IPS DF 6.9 (cell line): ENCODE measurements at regions not wholly inside any gene's neighbourhood (a gene's known extent, or its start where the extent isn't known, plus 50 kb on each side); places are given as distances from the start of the nearest gene placed in this dataset.
"Not testable (repeated sequence)": the region's sequence is repeated elsewhere in the genome, so short reads cannot be mapped to it uniquely, and the experiment has no call there.

Source experiments
- DNase-seq: peaks from one replicate; pipeline ENCODE4 v3.0.0-alpha.2; 2013; ENCODE audit warnings: low read depth, low spot score
- H3K27ac ChIP-seq: one replicate; pipeline ENCODE4 v1.5.1; 2013; ENCODE audit warnings: low read length, control low read depth
- H3K27me3 ChIP-seq: 2 replicates; pipeline ENCODE4 v1.6.1; 2013; ENCODE audit warnings: mild to moderate bottlenecking, low read length; ENCODE audit not compliant: control insufficient read depth, insufficient read depth
- H3K36me3 ChIP-seq: 2 replicates; pipeline ENCODE4 v1.6.1; 2013; ENCODE audit warnings: low read length; ENCODE audit not compliant: control insufficient read depth, insufficient read depth
- H3K4me1 ChIP-seq: 2 replicates; pipeline ENCODE4 v1.6.1; 2013; ENCODE audit warnings: low read length; ENCODE audit not compliant: control insufficient read depth, insufficient read depth
- H3K4me3 ChIP-seq: 2 replicates; pipeline ENCODE4 v1.5.1; 2013; ENCODE audit warnings: mild to moderate bottlenecking, low read length
- H3K9me3 ChIP-seq: 2 replicates; pipeline ENCODE4 v1.6.1; 2013; ENCODE audit warnings: low read length, inconsistent platforms; ENCODE audit not compliant: control insufficient read depth, insufficient read depth
- WGBS: extraction: QIAGEN DNeasy Blood & Tissue Kit; methylation state at CpG from one replicate; pipeline ENCODE4 v1.1.7; 2013; ENCODE audit warnings: mixed read lengths, missing lambda C conversion rate; ENCODE audit not compliant: insufficient read length, insufficient coverage; 5-methylcytosine and 5-hydroxymethylcytosine counted together

- Histone ChIP-seq H3K27me3 (no peaks in the 10 kb centered on the region), H3K36me3 (no peaks in the 10 kb centered on the region), H3K9me3 (no peaks in the 10 kb centered on the region), H3K27ac (no peak overlapping the region), H3K4me3 (no peak overlapping the region), H3K4me1 (no peaks in the 10 kb centered on the region)
- no CpG with 5 or more reads among the region's 3 CpGs for WGBS
- DNase-seq, result no peak
Observed at GRCh38 chr13:78881054-78881453, 222.1 kb upstream of the OBI1 start.

- Histone ChIP-seq H3K36me3 (no peaks in the 10 kb centered on the region), H3K27me3 (no peaks in the 10 kb centered on the region), H3K27ac (no peak overlapping the region), H3K4me3 (no peak overlapping the region), H3K9me3 (no peaks in the 10 kb centered on the region), H3K4me1 (no peaks in the 10 kb centered on the region)
- WGBS, result no CpG with 5 or more reads among the region's 1 CpG
- no peak for DNase-seq
Observed at GRCh38 chr13:78876915-78877549, 218.1 kb upstream of the OBI1 start.

GRCh38 chr13:78875792-78876580, 217.0 kb upstream of the OBI1 start:
- Histone ChIP-seq H3K27ac (no peak overlapping the region), H3K4me1 (no peaks in the 10 kb centered on the region), H3K4me3 (no peak overlapping the region), H3K36me3 (no peaks in the 10 kb centered on the region), H3K27me3 (no peaks in the 10 kb centered on the region), H3K9me3 (no peaks in the 10 kb centered on the region)
- peak; percentile 16 for DNase-seq
- WGBS, result no CpG with 5 or more reads among the region's 12 CpGs

GRCh38 chr13:78868991-78869390, 210.0 kb upstream of the OBI1 start:
- Histone ChIP-seq H3K36me3 (no peaks in the 10 kb centered on the region), H3K27ac (no peak overlapping the region), H3K27me3 (no peaks in the 10 kb centered on the region), H3K4me3 (no peak overlapping the region), H3K4me1 (no peaks in the 10 kb centered on the region), H3K9me3 (no peaks in the 10 kb centered on the region)
- DNase-seq, result no peak
- no CpG with 5 or more reads among the region's 1 CpG for WGBS

GRCh38 chr13:78867655-78868054, 208.7 kb upstream of the OBI1 start:
- Histone ChIP-seq H3K36me3 (no peaks in the 10 kb centered on the region), H3K9me3 (no peaks in the 10 kb centered on the region), H3K27ac (no peak overlapping the region), H3K27me3 (no peaks in the 10 kb centered on the region), H3K4me3 (no peak overlapping the region), H3K4me1 (no peaks in the 10 kb centered on the region)
- WGBS, result no CpG with 5 or more reads among the region's 3 CpGs
- no peak for DNase-seq

GRCh38 chr13:78866076-78866475, 207.1 kb upstream of the OBI1 start:
- DNase-seq, H3K36me3 ChIP-seq, H3K27ac ChIP-seq, H3K4me3 ChIP-seq, H3K4me1 ChIP-seq, H3K27me3 ChIP-seq, H3K9me3 ChIP-seq: not testable (repeated sequence)
- WGBS, result no CpG with 5 or more reads among the region's 6 CpGs

GRCh38 chr13:78862446-78862845, 203.5 kb upstream of the OBI1 start:
- Histone ChIP-seq H3K27ac (no peak overlapping the region), H3K4me1 (no peaks in the 10 kb centered on the region), H3K27me3 (no peaks in the 10 kb centered on the region), H3K4me3 (no peak overlapping the region), H3K9me3 (no peaks in the 10 kb centered on the region), H3K36me3 (no peaks in the 10 kb centered on the region)
- WGBS, result no CpG with 5 or more reads among the region's 1 CpG
- DNase-seq, result no peak

- H3K27me3 ChIP-seq, result no peaks in the 10 kb centered on the region
- no peak overlapping the region for H3K4me3 ChIP-seq
- no CpG with 5 or more reads among the region's 1 CpG for WGBS
- H3K4me1 ChIP-seq, result no peaks in the 10 kb centered on the region
- no peak overlapping the region for H3K27ac ChIP-seq
- no peaks in the 10 kb centered on the region for H3K36me3 ChIP-seq
- DNase-seq, result no peak
- H3K9me3 ChIP-seq, result no peaks in the 10 kb centered on the region
Observed at GRCh38 chr13:78852709-78853108, 193.8 kb upstream of the OBI1 start.

GRCh38 chr13:78845656-78846365, 186.9 kb upstream of the OBI1 start:
- Histone ChIP-seq H3K36me3 (no peaks in the 10 kb centered on the region), H3K9me3 (no peaks in the 10 kb centered on the region), H3K27me3 (no peaks in the 10 kb centered on the region), H3K4me1 (no peaks in the 10 kb centered on the region), H3K4me3 (no peak overlapping the region), H3K27ac (no peak overlapping the region)
- no CpG with 5 or more reads among the region's 3 CpGs for WGBS
- no peak for DNase-seq

GRCh38 chr13:78844106-78844505, 185.2 kb upstream of the OBI1 start:
- no peak for DNase-seq
- H3K36me3 ChIP-seq, result no peaks in the 10 kb centered on the region
- H3K27me3 ChIP-seq, result no peaks in the 10 kb centered on the region
- H3K27ac ChIP-seq, result no peak overlapping the region
- no peaks in the 10 kb centered on the region for H3K9me3 ChIP-seq
- no peaks in the 10 kb centered on the region for H3K4me1 ChIP-seq
- no peak overlapping the region for H3K4me3 ChIP-seq
- WGBS, result no CpG with 5 or more reads among the region's 4 CpGs
